ENCODE measurements at regions not wholly inside any gene's neighbourhood (a gene's known extent, or its start where the extent isn't known, plus 50 kb on each side); places are given as distances from the start of the nearest gene placed in this dataset.
A peak's percentile ranks its signal among the peaks of the same experiment; 100 is the strongest.
"Not testable (repeated sequence)": the region's sequence is repeated elsewhere in the genome, so short reads cannot be mapped to it uniquely, and the experiment has no call there.

DNA sequence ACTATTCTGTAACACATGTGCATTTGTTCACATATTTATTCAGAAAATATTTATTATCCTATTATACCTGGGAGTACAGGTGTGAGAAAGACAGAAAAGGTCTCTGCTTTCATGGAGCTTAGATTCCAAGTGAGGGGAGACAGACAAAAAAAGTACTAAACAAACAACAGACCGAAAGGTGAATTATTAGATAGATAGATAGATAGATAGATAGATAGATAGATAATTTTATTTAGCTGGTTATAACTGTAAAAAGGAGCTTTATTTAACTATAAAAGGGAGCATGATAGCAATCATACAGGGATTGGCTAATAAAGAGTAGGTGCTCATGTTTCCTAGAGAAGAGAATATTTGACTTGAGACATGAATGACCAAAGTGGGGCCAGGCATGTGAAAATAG lies 119.4 kb downstream of the TNFSF18 start:
- no peak for DNase-seq

DNA sequence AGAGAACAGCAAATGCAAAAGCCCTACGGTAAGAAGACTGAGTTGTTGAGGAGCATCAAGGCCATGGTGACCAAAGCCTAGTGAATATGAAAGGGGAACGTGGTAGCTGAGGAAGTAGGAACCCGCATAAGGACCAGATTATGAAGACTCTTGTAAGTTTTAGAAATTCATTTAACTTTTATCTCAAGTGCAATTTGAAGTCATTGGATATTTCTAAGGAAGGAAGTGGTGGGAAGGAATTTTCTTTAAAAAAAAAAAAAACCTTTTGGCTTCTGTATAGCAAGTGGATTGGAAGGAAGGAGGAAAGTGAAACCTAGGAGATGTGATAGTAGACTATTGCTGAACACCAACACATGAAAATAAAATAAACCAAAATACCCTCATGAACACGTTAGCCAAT lies 119.0 kb downstream of the TNFSF18 start:
- no peak for DNase-seq

- no peak for DNase-seq
These were observed 117.8 kb downstream of the TNFSF18 start for GRCh38 chr1:172932981-172933380.

DNA sequence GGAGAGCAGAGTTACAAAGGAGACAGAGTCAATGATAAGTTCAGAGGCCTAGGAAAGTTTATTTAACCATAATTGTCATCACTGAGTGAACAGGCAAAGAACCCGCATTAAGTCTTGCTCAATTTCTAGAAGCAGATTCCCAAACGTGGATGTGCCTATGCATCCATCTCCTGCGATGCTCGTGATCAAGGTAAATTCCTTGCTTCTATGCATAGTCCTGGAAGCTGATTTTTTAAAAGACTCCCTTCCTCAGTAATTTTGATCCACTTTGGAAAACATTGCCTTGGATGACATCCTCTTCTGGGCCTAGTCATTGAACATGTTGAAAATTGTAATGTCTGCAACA lies 116.4 kb downstream of the TNFSF18 start:
- no peak for DNase-seq

DNA sequence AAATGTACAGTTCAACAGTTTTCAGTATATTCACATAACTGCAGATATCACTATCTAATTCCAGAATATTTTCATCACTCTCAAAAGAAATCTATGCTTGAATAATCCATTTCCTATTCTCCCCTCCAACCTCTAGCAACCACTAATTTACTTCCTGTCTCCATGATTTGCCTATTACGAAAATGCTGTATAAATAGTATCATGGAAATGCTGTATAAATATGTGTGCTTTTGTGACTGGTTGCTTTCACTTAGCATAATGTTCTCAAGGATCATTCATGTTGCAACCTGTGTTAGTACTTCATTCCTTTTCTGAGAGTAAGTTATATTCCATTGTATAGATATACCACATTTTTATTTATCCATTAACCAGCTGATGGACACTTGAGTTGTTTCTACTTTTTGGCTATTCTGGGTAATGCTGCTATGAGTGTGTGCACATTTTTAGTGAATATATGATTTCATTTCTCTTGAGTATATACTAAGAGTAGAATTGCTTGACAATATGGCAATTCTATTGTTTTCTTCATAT lies 115.6 kb downstream of the TNFSF18 start:
- DNase-seq = no peak

GRCh38 chr1:172936088-172936645 lies 114.6 kb downstream of the TNFSF18 start:
- DNase-seq = no peak

DNA sequence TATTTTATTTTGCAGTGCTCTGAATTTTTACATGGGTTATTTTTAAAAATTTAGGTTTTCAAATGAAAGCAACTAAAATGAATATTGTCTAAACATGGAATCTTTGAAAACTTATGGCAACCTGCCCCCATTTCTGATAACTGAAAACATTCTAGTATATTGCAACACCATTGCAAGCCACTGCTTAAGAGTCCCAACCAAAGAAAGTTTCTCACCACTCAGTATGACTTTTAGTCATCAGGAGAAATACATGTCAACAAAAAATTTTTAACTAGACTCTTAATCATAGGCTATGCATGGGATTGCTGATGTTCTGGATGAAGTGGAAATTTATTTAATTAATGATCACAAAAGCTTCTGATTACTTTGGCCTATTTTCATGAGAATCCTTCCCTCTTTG lies 112.1 kb downstream of the TNFSF18 start:
- no peak for DNase-seq

- no peak for DNase-seq
These were observed 111.3 kb downstream of the TNFSF18 start for GRCh38 chr1:172939475-172939874.

GRCh38 chr1:172940174-172940855 lies 110.4 kb downstream of the TNFSF18 start:
- no peak for DNase-seq

DNA sequence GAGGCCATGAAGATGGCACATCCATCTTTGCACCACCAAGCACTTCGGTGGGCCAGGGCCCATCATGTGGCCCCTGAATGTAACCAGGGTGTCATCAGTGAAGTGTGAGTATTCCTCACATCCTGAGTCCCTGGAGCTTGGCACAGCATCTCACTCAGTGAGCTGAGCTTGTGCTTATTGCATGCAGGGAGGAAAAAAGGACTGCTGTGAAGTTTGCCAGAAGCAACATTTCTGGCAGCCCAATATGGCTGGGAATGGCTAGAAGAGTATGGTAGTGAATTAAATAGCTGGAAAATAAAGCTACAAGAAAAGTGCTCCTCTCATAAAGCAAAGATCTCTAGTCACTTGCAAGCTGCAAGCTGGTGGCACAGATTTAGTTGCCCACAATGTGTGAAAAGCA lies 109.3 kb downstream of the TNFSF18 start:
- DNase-seq = no peak

DNA sequence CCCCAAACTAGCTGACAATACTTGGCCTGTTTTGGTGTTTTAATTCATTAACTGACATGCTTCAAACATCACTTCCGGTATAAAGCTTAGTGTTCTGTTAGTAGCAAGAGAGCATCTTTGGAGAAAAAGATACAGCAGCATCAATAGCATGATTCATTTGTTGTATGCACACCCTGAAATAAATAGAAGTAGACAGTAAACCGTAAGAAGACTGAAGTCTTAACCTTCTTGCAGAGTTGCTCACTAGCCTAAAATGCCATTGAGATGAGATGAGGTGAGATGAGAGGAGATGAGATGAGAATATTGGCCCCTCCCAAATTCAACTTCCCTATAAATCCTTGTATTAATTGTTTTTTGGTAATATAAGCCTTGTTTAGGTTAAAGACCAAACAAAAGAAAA lies 108.8 kb downstream of the TNFSF18 start:
- DNase-seq = no peak

GRCh38 chr1:172943138-172943537 lies 107.6 kb downstream of the TNFSF18 start:
- DNase-seq = not testable (repeated sequence)

GRCh38 chr1:172944931-172945330 lies 105.8 kb downstream of the TNFSF18 start:
- no peak for DNase-seq

DNA sequence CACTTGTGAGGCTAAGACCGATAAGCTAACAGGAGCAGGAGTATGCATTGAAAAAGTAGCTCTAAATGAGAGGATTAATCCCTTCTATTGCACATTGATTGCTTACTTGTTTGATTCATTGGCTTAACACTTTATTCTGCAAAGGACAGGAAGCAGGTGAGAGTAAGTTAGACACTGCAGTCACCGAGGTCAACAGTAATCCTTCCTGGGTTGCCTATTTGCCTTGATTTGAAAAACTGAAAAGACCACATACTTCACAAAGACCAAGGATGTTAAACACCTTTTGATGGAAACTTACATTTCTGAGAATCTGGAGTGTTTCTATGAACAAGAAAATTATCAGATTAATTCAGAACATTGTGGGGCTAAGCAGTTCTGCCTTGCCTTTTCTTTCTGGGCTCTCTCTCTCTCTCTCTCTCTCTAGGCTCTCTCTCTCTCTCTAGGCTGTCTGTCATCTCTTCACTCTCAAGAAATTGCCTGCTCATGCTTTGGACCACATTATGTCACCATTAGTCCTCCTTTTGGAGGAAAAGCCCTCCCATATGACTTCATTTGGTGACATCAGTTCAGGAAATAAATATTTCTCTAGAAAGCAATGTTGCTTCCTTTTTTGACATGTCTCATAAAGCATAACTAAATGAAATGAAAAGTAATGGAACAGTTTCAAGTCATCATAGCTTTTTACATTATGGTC lies 103.8 kb downstream of the TNFSF18 start:
- no peak for DNase-seq

DNA sequence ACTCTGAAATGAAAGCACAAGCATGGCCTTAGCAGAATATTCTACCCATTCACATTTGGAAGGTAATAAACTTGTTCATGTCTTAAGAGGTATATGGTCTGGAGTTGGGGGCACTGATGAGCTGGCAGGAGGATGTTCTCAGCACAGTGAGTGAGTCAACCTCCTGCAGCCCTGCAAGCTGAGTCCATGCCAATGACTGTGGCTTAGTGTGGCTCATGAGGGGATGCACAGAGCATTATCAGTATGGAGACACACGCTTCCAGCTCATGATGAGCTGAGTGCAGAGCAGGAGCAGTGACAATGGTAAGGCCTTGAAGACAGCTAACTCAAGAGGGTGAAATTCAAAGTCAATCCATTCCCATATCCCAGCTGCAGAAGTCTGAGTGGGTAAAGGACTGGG lies 102.3 kb downstream of the TNFSF18 start:
- DNase-seq = peak; percentile 66

GRCh38 chr1:172949096-172949495 lies 101.6 kb downstream of the TNFSF18 start:
- no peak for DNase-seq

DNA sequence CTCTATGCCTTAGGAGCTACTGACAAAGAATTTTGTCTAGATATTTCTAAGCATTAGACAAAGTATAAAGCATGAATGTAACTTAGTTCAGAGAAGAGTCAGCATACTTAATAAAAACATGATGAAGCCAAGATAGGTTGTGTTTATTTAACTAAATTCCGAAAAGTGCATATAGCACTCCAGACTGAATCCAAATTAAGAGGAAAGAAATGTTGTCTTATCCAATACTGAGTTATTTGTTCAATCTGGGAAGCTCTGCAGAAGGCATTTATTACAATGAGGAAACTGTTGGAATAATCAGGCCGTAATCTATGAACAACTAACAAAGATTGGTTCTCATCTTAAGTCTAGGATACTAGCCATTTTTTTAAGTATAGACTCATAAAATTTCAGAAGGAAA lies 100.2 kb downstream of the TNFSF18 start:
- DNase-seq = no peak

GRCh38 chr1:172951730-172952365 lies 98.9 kb downstream of the TNFSF18 start:
- no peak for DNase-seq

DNA sequence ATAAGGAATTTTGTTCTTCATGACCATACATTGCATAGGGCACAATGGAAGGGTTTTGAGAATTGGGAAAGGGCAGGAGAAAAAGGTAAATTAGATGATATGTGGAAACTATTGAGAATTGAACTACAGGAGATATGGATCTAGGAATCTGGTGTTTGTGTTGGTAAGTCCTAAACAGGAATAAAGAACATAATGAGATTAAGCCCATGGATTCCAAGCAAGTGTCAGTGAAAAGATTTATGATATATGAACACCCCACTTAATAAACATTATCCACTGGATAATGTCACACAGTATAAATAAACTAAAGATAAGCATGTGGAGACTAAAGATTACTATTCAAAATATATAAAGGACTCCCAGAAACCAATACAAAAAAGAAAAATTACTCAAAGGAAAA lies 98.2 kb downstream of the TNFSF18 start:
- DNase-seq = no peak

GRCh38 chr1:172954476-172955150 lies 96.1 kb downstream of the TNFSF18 start:
- DNase-seq = no peak

- no peak for DNase-seq
These were observed 95.5 kb downstream of the TNFSF18 start for GRCh38 chr1:172955161-172955815.

DNA sequence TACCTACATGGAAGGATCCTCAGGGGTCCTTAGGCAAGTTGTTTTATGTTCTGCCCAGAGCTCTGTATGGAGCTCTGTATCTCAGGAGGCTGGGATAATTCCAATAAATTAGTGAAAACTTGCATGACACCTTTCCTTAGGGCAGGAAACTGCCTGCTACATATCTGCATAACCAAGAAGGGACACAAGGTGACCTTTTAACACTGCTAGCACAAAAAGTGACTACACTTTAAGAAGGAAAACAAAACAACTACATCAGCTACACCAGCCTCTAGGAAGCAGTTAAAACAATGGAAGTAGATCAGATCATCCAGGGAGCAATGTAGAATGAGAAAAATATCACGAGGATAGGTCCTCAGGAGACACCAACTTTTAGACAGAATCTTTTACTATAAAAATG lies 93.9 kb downstream of the TNFSF18 start:
- DNase-seq = no peak

GRCh38 chr1:172957491-172957890 lies 93.2 kb downstream of the TNFSF18 start:
- DNase-seq = no peak

All from activated effector memory CD4-positive, alpha-beta T cell treated with anti-CD3 and anti-CD28 coated beads, Interleukin-2, amount 50 U/mL, for 16 hours (primary cell).